GM10248 (cell line): ENCODE measurements at regions not wholly inside any gene's neighbourhood (a gene's known extent, or its start where the extent isn't known, plus 50 kb on each side); places are given as distances from the start of the nearest gene placed in this dataset.

Experiments
- CTCF ChIA-PET: fragments of 300-600 bp; sonication (Branson Sonifier 250); formaldehyde crosslinking; extraction: SDS; loops from one replicate; lab custom pipeline; 2021; ENCODE audit warnings: antibody characterized with exemption; lab: Yijun Ruan, JAX
- POLR2A ChIA-PET: fragments of 350-650 bp; sonication (Branson Sonifier 250); formaldehyde crosslinking; extraction: SDS; loops from one replicate; lab custom pipeline; 2020; ENCODE audit warnings: antibody characterized with exemption; lab: Yijun Ruan, JAX
- DNase-seq: peaks from one replicate; pipeline ENCODE4 v3.0.0; 2012; ENCODE audit errors: extremely low spot score
- CTCF ChIP-seq: IDR thresholded peaks from 2 replicates; pipeline ENCODE4 v1.5.1; 2012; ENCODE audit warnings: mild to moderate bottlenecking, low read depth; ENCODE audit errors: extremely low read depth, missing control alignments, control extremely low read depth

- DNase-seq, result no peak
- ChIA-PET CTCF (no interaction called here), POLR2A (no interaction called here)
- TF ChIP-seq CTCF, result no peak
Measured at GRCh38 chr3:25273582-25274171, 154.4 kb upstream of the RARB start.

- no peak for TF ChIP-seq CTCF
- CTCF ChIA-PET, result interaction anchor here (1.5 kb wide), 1 partner anchor 8 kb away, joined by 4 read pairs; no protein-coding TSS in a partner anchor
Measured at GRCh38 chr3:25277503-25277902, 150.6 kb upstream of the RARB start.

GRCh38 chr3:25281041-25281731 is 146.9 kb upstream of the RARB start:
- POLR2A ChIA-PET, result no interaction called here
- no peak for TF ChIP-seq CTCF
- no peak for DNase-seq
- CTCF ChIA-PET, result no interaction called here

More at GRCh38 chr3:25277503-25277902, 150.6 kb upstream of the RARB start:
- POLR2A ChIA-PET, result no interaction called here
- DNase-seq, result no peak

- CTCF ChIA-PET, result no interaction called here
- DNase-seq, result no peak
Measured at GRCh38 chr3:25281732-25282126, 146.3 kb upstream of the RARB start.

GRCh38 chr3:25283613-25284012 is 144.4 kb upstream of the RARB start:
- POLR2A ChIA-PET, result no interaction called here

More at GRCh38 chr3:25281732-25282126, 146.3 kb upstream of the RARB start:
- TF ChIP-seq CTCF, result no peak
- POLR2A ChIA-PET, result no interaction called here

GRCh38 chr3:25284249-25284648 is 143.8 kb upstream of the RARB start:
- ChIA-PET CTCF (interaction anchor here (0.7 kb wide), 1 partner anchor 8 kb away, joined by 3 read pairs; no protein-coding TSS in a partner anchor), POLR2A (no interaction called here)
- no peak for TF ChIP-seq CTCF
- no peak for DNase-seq

More at GRCh38 chr3:25283613-25284012, 144.4 kb upstream of the RARB start:
- CTCF ChIA-PET, result interaction anchor here (0.7 kb wide), 1 partner anchor 9 kb away, joined by 3 read pairs; no protein-coding TSS in a partner anchor
- DNase-seq, result no peak
- TF ChIP-seq CTCF, result no peak
